ENCODE measurements at regions not wholly inside any gene's neighbourhood (a gene's known extent, or its start where the extent isn't known, plus 50 kb on each side); places are given as distances from the start of the nearest gene placed in this dataset.

DNA sequence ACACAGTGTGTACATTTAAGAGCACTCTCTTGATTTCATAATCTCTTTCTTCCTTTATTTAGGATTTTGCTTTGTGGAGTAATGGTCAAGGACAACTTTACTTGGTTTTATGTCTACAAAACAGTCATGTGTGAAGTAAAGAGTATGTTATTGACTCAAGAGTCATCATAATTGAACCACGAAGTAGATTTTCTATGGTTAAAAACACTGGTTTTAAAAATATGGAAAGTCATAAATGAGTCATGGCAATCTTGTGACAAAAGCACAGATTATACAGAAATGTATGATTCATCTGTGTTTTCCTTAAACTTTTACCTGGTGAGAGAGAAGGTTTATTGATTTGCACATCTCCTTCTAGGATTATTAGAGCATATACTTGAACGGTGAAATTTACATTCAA lies 969.7 kb downstream of the GATA3 start:
- Histone ChIP-seq H3K4me1 (ENCODE audit: control insufficient read depth, insufficient read depth, low read length, poor library complexity, severe bottlenecking) (no peaks in the 10 kb centered on the region), H3K27me3 (ENCODE audit: control insufficient read depth, insufficient read depth, low read length) (no peaks in the 10 kb centered on the region), H3K27ac (ENCODE audit: insufficient read depth, low read length, poor library complexity, severe bottlenecking) (no peak overlapping the region), H3K36me3 (ENCODE audit: control insufficient read depth, insufficient read depth, low read length) (no peaks in the 10 kb centered on the region), H3K9me3 (ENCODE audit: control insufficient read depth in 2 of 2, low read length in 2 of 2) (no peaks in the 10 kb centered on the region), H3K4me3 (ENCODE audit: low read depth, low read length) (no peak overlapping the region)
- Mint-ChIP-seq H3K4me3 (no peak overlapping the region), H3K27ac (no peak overlapping the region), H3K27me3 (peaks cover 10% of the 10 kb centered on the region), H3K36me3 (no peaks in the 10 kb centered on the region), H3K4me1 (peaks cover 0 to 13% (median 7%) of the 10 kb centered on the region in 4 donors), H3K9me3 (peaks cover 0 to 2% (median 0%) of the 10 kb centered on the region in 7 donors)
- ATAC-seq (ENCODE audit: low read depth in 2 of 2) (no peak), DNase-seq (no peak)

DNA sequence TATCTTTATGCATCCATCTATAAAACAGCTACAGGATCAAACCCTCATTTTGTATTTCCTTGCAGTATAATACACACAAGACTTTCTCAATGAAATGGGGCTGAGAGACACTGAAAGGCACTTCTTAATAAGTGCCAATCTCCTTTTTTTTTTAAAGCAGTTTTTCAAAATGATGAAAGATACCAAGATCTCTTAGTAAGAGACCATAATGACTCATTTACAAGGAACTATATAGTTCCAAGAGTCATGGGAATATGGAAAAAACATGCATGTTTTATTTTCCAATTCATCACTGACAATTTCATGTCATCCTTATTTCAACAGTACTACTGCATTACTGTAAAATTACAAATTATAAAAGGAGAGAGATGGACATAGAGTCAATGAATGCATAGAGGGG lies 973.7 kb downstream of the GATA3 start:
- no peak overlapping the region for H3K27ac Mint-ChIP-seq
- H3K36me3 ChIP-seq (ENCODE audit: control insufficient read depth, insufficient read depth, low read length): no peaks in the 10 kb centered on the region
- no peaks in the 10 kb centered on the region for H3K4me1 ChIP-seq (ENCODE audit: control insufficient read depth, insufficient read depth, low read length, poor library complexity, severe bottlenecking)
- DNase-seq (no peak), ATAC-seq (ENCODE audit: low read depth in 2 of 2) (no peak)
- no peaks in the 10 kb centered on the region for H3K27me3 ChIP-seq (ENCODE audit: control insufficient read depth, insufficient read depth, low read length)
- no peaks in the 10 kb centered on the region for H3K9me3 Mint-ChIP-seq
- H3K27me3 Mint-ChIP-seq: peaks cover 17% of the 10 kb centered on the region
- H3K9me3 ChIP-seq (ENCODE audit: control insufficient read depth in 2 of 2, low read length in 2 of 2): no peaks in the 10 kb centered on the region
- no peaks in the 10 kb centered on the region for H3K36me3 Mint-ChIP-seq
- H3K4me3 ChIP-seq (ENCODE audit: low read depth, low read length): no peak overlapping the region
- peaks cover 0 to 3% (median 0%) of the 10 kb centered on the region in 4 donors for H3K4me1 Mint-ChIP-seq
- no peak overlapping the region for H3K4me3 Mint-ChIP-seq
- no peak overlapping the region for H3K27ac ChIP-seq (ENCODE audit: insufficient read depth, low read length, poor library complexity, severe bottlenecking)

DNA sequence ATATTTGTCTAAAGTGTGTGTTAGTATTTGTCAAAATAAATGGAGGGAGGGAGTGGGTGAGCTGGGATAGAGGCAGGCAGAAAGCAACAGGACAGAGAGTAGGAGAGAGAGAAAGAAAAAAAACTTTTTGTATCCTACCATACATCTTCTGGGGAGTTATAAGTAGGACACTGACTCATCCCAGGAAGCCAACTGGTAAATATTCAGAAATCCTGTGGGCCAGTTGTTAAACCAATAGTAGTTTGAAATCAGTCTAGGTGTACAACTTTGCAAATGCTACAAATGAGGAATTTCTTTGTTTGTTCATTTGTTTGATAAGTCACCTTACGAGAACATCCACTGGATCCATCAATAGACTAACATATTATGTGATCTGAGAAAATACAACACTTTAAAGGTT lies 980.9 kb downstream of the GATA3 start:
- Mint-ChIP-seq H3K27me3 (peaks cover 9% of the 10 kb centered on the region), H3K4me3 (no peak overlapping the region), H3K36me3 (no peaks in the 10 kb centered on the region), H3K27ac (no peak overlapping the region), H3K9me3 (peaks cover 0 to 7% (median 5%) of the 10 kb centered on the region in 7 donors), H3K4me1 (no peaks in the 10 kb centered on the region)
- Histone ChIP-seq H3K4me3 (ENCODE audit: low read depth, low read length) (no peak overlapping the region), H3K27me3 (ENCODE audit: control insufficient read depth, insufficient read depth, low read length) (no peaks in the 10 kb centered on the region), H3K9me3 (ENCODE audit: control insufficient read depth in 2 of 2, low read length in 2 of 2) (peaks cover 5 to 6% of the 10 kb centered on the region in 2 experiments), H3K27ac (ENCODE audit: insufficient read depth, low read length, poor library complexity, severe bottlenecking) (no peak overlapping the region), H3K36me3 (ENCODE audit: control insufficient read depth, insufficient read depth, low read length) (no peaks in the 10 kb centered on the region), H3K4me1 (ENCODE audit: control insufficient read depth, insufficient read depth, low read length, poor library complexity, severe bottlenecking) (no peaks in the 10 kb centered on the region)
- no peak for DNase-seq
- no peak for ATAC-seq (ENCODE audit: low read depth in 2 of 2)

DNA sequence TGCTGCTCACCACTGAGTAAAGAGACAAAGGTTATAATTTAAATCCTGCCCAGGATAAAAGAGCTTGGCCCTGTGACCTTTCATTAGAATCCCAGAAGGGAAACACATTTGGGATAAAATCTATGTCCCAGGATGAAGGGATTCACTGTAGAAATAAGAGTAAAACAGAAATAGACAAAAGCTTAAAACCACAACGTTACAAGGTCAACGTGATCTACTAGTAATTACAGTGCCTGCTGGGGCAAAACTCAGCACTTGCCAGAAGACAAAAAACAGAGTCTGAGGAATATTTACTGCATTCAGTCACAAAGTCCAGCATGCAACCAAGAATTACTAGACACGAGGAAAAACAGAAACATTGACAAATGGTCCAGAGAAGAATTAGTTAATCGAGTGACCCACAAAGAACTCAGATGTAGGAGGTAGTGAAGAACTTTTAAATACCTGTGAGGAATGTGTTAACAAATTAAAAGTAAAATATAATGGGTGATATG lies 982.3 kb downstream of the GATA3 start:
- H3K27ac ChIP-seq (ENCODE audit: insufficient read depth, low read length, poor library complexity, severe bottlenecking): no peak overlapping the region
- no peak overlapping the region for H3K4me3 ChIP-seq (ENCODE audit: low read depth, low read length)
- Mint-ChIP-seq H3K9me3 (peaks cover 0 to 7% (median 5%) of the 10 kb centered on the region in 7 donors), H3K27me3 (peaks cover 9% of the 10 kb centered on the region), H3K27ac (no peak overlapping the region), H3K4me1 (no peaks in the 10 kb centered on the region), H3K36me3 (no peaks in the 10 kb centered on the region), H3K4me3 (no peak overlapping the region)
- ATAC-seq (ENCODE audit: low read depth in 2 of 2): no peak
- H3K36me3 ChIP-seq (ENCODE audit: control insufficient read depth, insufficient read depth, low read length): no peaks in the 10 kb centered on the region
- H3K4me1 ChIP-seq (ENCODE audit: control insufficient read depth, insufficient read depth, low read length, poor library complexity, severe bottlenecking): no peaks in the 10 kb centered on the region
- no peaks in the 10 kb centered on the region for H3K27me3 ChIP-seq (ENCODE audit: control insufficient read depth, insufficient read depth, low read length)
- no peak for DNase-seq
- peaks cover 5 to 6% of the 10 kb centered on the region in 2 experiments for H3K9me3 ChIP-seq (ENCODE audit: control insufficient read depth in 2 of 2, low read length in 2 of 2)

DNA sequence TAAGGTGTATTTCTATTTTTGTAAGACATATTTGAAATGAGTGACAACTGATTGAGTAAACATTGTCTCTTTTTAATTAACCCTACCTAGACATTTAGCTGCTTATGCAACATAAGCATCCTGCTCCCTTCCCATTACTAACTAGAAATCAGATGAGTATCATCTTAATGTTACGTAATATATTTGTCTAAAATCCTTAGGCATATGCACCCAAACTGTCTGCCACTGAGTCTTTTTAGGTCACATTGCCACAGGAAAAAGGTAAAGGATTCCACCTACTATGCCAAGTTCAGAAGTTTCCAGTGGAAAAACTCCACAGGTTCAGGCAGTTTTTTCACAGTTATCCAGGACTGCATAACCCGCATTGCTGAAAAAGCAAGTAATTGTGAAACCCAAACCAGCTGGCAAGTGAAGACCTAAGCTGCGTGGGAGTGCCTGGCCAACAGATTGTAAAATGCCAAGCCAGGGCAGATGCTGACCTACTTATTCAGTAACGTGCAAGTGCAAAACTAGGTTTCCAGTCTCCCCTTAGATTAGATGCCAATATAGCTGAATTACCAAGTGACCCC lies 983.7 kb downstream of the GATA3 start:
- H3K27me3 Mint-ChIP-seq: peaks cover 2% of the 10 kb centered on the region
- Histone ChIP-seq H3K4me3 (ENCODE audit: low read depth, low read length) (no peak overlapping the region), H3K27ac (ENCODE audit: insufficient read depth, low read length, poor library complexity, severe bottlenecking) (no peak overlapping the region), H3K27me3 (ENCODE audit: control insufficient read depth, insufficient read depth, low read length) (no peaks in the 10 kb centered on the region), H3K4me1 (ENCODE audit: control insufficient read depth, insufficient read depth, low read length, poor library complexity, severe bottlenecking) (no peaks in the 10 kb centered on the region), H3K9me3 (ENCODE audit: control insufficient read depth in 2 of 2, low read length in 2 of 2) (peaks cover 5 to 6% of the 10 kb centered on the region in 2 experiments), H3K36me3 (ENCODE audit: control insufficient read depth, insufficient read depth, low read length) (no peaks in the 10 kb centered on the region)
- no peaks in the 10 kb centered on the region for H3K4me1 Mint-ChIP-seq
- peaks cover 0 to 7% (median 5%) of the 10 kb centered on the region in 7 donors for H3K9me3 Mint-ChIP-seq
- H3K36me3 Mint-ChIP-seq: no peaks in the 10 kb centered on the region
- no peak overlapping the region for H3K27ac Mint-ChIP-seq
- ATAC-seq (ENCODE audit: low read depth in 2 of 2): no peak
- no peak overlapping the region for H3K4me3 Mint-ChIP-seq
- no peak for DNase-seq

DNA sequence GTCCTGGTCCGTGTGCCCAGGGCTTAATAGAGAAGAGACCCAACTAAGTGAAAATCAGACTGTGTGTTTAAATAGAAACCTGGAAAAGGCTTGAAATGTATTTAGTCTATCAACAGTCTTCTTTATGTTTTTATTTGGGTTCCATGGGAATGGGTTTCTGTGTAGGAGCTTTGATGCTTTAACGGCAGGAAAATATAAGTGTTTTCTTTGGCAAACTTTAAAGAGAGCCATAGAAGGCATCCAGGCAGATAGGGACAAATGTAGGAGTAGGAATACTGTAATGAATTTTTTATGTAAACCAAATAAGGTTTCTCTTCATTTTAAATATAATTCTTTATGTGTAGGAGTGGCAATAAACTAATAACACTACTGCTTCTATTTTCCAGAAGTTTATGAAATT lies 989.0 kb downstream of the GATA3 start:
- Histone ChIP-seq H3K9me3 (ENCODE audit: control insufficient read depth in 2 of 2, low read length in 2 of 2) (no peaks in the 10 kb centered on the region), H3K27ac (ENCODE audit: insufficient read depth, low read length, poor library complexity, severe bottlenecking) (no peak overlapping the region), H3K4me3 (ENCODE audit: low read depth, low read length) (no peak overlapping the region), H3K27me3 (ENCODE audit: control insufficient read depth, insufficient read depth, low read length) (no peaks in the 10 kb centered on the region), H3K4me1 (ENCODE audit: control insufficient read depth, insufficient read depth, low read length, poor library complexity, severe bottlenecking) (no peaks in the 10 kb centered on the region), H3K36me3 (ENCODE audit: control insufficient read depth, insufficient read depth, low read length) (no peaks in the 10 kb centered on the region)
- H3K27ac Mint-ChIP-seq: no peak overlapping the region
- H3K4me1 Mint-ChIP-seq: no peaks in the 10 kb centered on the region
- H3K27me3 Mint-ChIP-seq: peaks cover 5% of the 10 kb centered on the region
- no peak overlapping the region for H3K4me3 Mint-ChIP-seq
- ATAC-seq (ENCODE audit: low read depth in 2 of 2): no peak
- H3K36me3 Mint-ChIP-seq: no peaks in the 10 kb centered on the region
- H3K9me3 Mint-ChIP-seq: peaks cover 0 to 8% (median 0%) of the 10 kb centered on the region in 7 donors
- no peak for DNase-seq

DNA sequence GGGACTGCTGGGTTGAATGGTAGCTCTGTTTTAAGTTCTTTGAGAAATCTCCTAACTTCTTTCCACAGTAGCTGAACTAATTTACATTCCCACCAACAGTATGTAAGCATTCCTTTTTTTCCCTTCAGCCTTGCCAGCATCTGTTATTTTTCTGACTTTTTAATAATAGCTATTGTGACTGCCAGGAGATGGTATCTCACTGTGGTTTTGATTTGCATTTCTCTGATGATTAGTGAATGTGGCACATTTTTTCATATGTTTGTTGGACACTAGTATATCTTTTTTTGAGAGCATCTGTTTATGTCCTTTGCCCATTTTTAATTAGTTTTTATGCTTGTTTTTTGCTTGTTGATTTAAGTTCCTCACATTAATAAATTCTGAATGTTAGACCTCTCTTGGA lies 990.8 kb downstream of the GATA3 start:
- no peaks in the 10 kb centered on the region for H3K36me3 ChIP-seq (ENCODE audit: control insufficient read depth, insufficient read depth, low read length)
- H3K4me3 ChIP-seq (ENCODE audit: low read depth, low read length): no peak overlapping the region
- no peak overlapping the region for H3K27ac ChIP-seq (ENCODE audit: insufficient read depth, low read length, poor library complexity, severe bottlenecking)
- no peaks in the 10 kb centered on the region for H3K36me3 Mint-ChIP-seq
- no peak for DNase-seq
- no peak overlapping the region for H3K4me3 Mint-ChIP-seq
- peaks cover 0 to 8% (median 1%) of the 10 kb centered on the region in 7 donors for H3K9me3 Mint-ChIP-seq
- no peak for ATAC-seq (ENCODE audit: low read depth in 2 of 2)
- no peaks in the 10 kb centered on the region for H3K4me1 ChIP-seq (ENCODE audit: control insufficient read depth, insufficient read depth, low read length, poor library complexity, severe bottlenecking)
- H3K4me1 Mint-ChIP-seq: no peaks in the 10 kb centered on the region
- no peaks in the 10 kb centered on the region for H3K27me3 ChIP-seq (ENCODE audit: control insufficient read depth, insufficient read depth, low read length)
- H3K9me3 ChIP-seq (ENCODE audit: control insufficient read depth in 2 of 2, low read length in 2 of 2): no peaks in the 10 kb centered on the region
- H3K27me3 Mint-ChIP-seq: peaks cover 5% of the 10 kb centered on the region
- peak overlapping the region in 1 of 3 donors; percentile 13 for H3K27ac Mint-ChIP-seq

DNA sequence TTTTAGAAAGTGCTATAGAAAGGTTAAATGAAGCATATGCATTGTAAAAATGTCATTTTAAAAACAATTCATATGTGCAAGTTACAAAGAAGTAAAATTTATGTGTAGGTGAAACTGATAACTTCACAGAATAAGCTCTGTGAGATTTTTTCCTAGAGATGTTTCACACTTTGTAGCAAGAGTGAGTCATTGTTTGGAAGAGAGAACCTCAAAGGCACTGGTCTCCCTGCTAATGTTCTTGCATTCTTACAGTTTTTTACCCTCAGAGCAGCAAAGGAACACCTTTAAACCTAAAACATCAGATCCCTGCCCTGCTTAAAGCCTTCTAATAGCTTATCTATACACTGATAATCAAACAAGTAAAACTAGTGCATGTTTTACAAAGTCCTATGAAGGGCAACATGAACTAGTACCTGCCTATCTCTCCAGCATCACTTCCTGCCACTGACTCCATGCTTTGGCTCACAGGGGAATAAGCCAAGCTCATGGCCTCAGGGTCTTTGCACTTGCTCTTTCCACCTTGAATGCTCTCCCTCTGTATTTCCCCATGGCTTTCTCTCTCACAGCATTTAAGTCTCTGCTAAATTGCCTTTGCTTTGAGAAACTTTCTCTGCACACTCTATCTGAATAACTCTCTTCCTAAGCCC lies 997.0 kb downstream of the GATA3 start:
- Histone ChIP-seq H3K4me3 (ENCODE audit: low read depth, low read length) (no peak overlapping the region), H3K9me3 (ENCODE audit: control insufficient read depth in 2 of 2, low read length in 2 of 2) (peaks cover 0 to 3% of the 10 kb centered on the region in 2 experiments), H3K36me3 (ENCODE audit: control insufficient read depth, insufficient read depth, low read length) (no peaks in the 10 kb centered on the region), H3K27ac (ENCODE audit: insufficient read depth, low read length, poor library complexity, severe bottlenecking) (no peak overlapping the region), H3K4me1 (ENCODE audit: control insufficient read depth, insufficient read depth, low read length, poor library complexity, severe bottlenecking) (no peaks in the 10 kb centered on the region), H3K27me3 (ENCODE audit: control insufficient read depth, insufficient read depth, low read length) (no peaks in the 10 kb centered on the region)
- Mint-ChIP-seq H3K4me3 (no peak overlapping the region), H3K27me3 (no peaks in the 10 kb centered on the region), H3K4me1 (peaks cover 0 to 18% (median 8%) of the 10 kb centered on the region in 4 donors), H3K27ac (no peak overlapping the region), H3K36me3 (no peaks in the 10 kb centered on the region), H3K9me3 (peaks cover 0 to 8% (median 2%) of the 10 kb centered on the region in 7 donors)
- DNase-seq: peak in 1 of 3 donors; percentile 4
- ATAC-seq (ENCODE audit: low read depth in 2 of 2): no peak
